Stimulated activated CD4-positive, alpha-beta T cell treated with anti-CD3 and anti-CD28 coated beads, TNF-alpha, amount 100 ng/mL, for 24 hours (primary cell): ENCODE measurements at regions not wholly inside any gene's neighbourhood (a gene's known extent, or its start where the extent isn't known, plus 50 kb on each side); places are given as distances from the start of the nearest gene placed in this dataset.

Experiments used
- DNase-seq, 3 experiments: peaks; one replicate each; pipeline ENCODE4 v3.0.0-alpha.2; 2020; ENCODE audit warnings: low read depth in 3 of 3

GRCh38 chr6:134739299-134740026 is 210.4 kb downstream of the ALDH8A1 start:
- no peak for DNase-seq

GRCh38 chr6:134738211-134738885 is 211.6 kb downstream of the ALDH8A1 start:
- DNase-seq = no peak

- DNase-seq = no peak
Measured at GRCh38 chr6:134735461-134735860, 214.4 kb downstream of the ALDH8A1 start.

- no peak for DNase-seq
Measured at GRCh38 chr6:134734312-134734869, 215.5 kb downstream of the ALDH8A1 start.

GRCh38 chr6:134733801-134734200 is 216.1 kb downstream of the ALDH8A1 start:
- no peak for DNase-seq

GRCh38 chr6:134732763-134733162 is 217.1 kb downstream of the ALDH8A1 start:
- DNase-seq = no peak

- no peak for DNase-seq
Measured at GRCh38 chr6:134731615-134732014, 218.3 kb downstream of the ALDH8A1 start.

GRCh38 chr6:134730013-134730412 is 219.9 kb downstream of the ALDH8A1 start:
- no peak for DNase-seq

GRCh38 chr6:134729561-134729960 is 220.3 kb downstream of the ALDH8A1 start:
- DNase-seq = no peak

- no peak for DNase-seq
Measured at GRCh38 chr6:134727081-134727480, 222.8 kb downstream of the ALDH8A1 start.

GRCh38 chr6:134725590-134725989 is 224.3 kb downstream of the ALDH8A1 start:
- no peak for DNase-seq

- no peak for DNase-seq
Measured at GRCh38 chr6:134724771-134725340, 225.0 kb downstream of the ALDH8A1 start.

GRCh38 chr6:134723081-134723871 is 226.6 kb downstream of the ALDH8A1 start:
- no peak for DNase-seq

- no peak for DNase-seq
Measured at GRCh38 chr6:134722200-134722870, 227.6 kb downstream of the ALDH8A1 start.

GRCh38 chr6:134721060-134721405 is 228.9 kb downstream of the ALDH8A1 start:
- no peak for DNase-seq

GRCh38 chr6:134720353-134721059 is 229.4 kb downstream of the ALDH8A1 start:
- no peak for DNase-seq

- DNase-seq = no peak
Measured at GRCh38 chr6:134719911-134720310, 230.0 kb downstream of the ALDH8A1 start.

- no peak for DNase-seq
Measured at GRCh38 chr6:134719286-134719685, 230.6 kb downstream of the ALDH8A1 start.

- DNase-seq = no peak
Measured at GRCh38 chr6:134714679-134715078, 235.2 kb downstream of the ALDH8A1 start.

- no peak for DNase-seq
Measured at GRCh38 chr6:134714113-134714512, 235.8 kb downstream of the ALDH8A1 start.

GRCh38 chr6:134712311-134712710 is 237.6 kb downstream of the ALDH8A1 start:
- DNase-seq = no peak
